Upper lobe of left lung (tissue), 4 donors: ENCODE measurements at regions not wholly inside any gene's neighbourhood (a gene's known extent, or its start where the extent isn't known, plus 50 kb on each side); places are given as distances from the start of the nearest gene placed in this dataset.

Source experiments
- EP300 ChIP-seq, 4 donors: sonication (generic); formaldehyde crosslinking; IDR thresholded peaks; one replicate each; pipeline ENCODE4 v1.5.1; 2017; ENCODE audit warnings: antibody characterized with exemption in 4 of 4, control low read depth in 2 of 4
- POLR2A ChIP-seq, 4 donors: fragments of 450-650 bp; IDR thresholded peaks; one replicate each; pipeline ENCODE4 v1.5.1; 2016 to 2017; ENCODE audit warnings: antibody characterized with exemption in 4 of 4, mild to moderate bottlenecking in 2 of 4
- POLR2AphosphoS5 ChIP-seq, 2 donors: sonication (generic); formaldehyde crosslinking; IDR thresholded peaks; one replicate each; pipeline ENCODE4 v1.5.1; 2017; ENCODE audit warnings: antibody characterized with exemption in 2 of 2
- TF ChIP-seq, protein P1 (sequence below), 6 experiments: fragments of 450-650 bp in 4 of 6; fragments of 200-600 bp in 2 of 6; sonication (generic) in 2 of 6; IDR thresholded peaks; one replicate each; pipeline ENCODE4 v1.5.1; 2016 to 2019; ENCODE audit warnings: antibody characterized with exemption in 6 of 6

DNA sequence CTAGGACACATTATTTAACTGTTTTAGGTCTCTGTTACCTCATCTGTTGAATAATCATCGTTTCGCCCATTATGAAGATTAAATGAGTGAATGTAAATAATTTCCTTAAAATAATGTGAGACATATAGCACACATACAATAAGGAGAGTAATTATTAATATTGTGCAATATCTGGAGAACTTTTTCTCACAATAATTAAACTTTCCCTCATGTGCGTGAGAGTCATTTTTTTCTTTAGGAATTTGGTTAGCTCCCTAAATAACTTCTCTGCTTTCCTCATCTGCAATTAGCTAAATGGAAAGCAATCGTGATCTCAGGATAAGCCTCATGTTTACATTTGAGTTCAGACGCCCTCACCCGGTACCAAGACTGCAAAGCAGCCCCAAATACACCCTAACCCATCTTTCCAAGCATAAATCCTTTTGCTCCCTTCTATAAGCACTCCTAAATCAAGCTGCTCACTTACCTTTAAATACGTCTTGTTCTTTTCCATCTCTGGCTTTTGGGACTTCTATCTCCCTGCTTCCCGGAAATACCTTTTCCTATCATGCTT, 78.8 kb downstream of the MZT1 start:
- TF ChIP-seq, protein P1, sequence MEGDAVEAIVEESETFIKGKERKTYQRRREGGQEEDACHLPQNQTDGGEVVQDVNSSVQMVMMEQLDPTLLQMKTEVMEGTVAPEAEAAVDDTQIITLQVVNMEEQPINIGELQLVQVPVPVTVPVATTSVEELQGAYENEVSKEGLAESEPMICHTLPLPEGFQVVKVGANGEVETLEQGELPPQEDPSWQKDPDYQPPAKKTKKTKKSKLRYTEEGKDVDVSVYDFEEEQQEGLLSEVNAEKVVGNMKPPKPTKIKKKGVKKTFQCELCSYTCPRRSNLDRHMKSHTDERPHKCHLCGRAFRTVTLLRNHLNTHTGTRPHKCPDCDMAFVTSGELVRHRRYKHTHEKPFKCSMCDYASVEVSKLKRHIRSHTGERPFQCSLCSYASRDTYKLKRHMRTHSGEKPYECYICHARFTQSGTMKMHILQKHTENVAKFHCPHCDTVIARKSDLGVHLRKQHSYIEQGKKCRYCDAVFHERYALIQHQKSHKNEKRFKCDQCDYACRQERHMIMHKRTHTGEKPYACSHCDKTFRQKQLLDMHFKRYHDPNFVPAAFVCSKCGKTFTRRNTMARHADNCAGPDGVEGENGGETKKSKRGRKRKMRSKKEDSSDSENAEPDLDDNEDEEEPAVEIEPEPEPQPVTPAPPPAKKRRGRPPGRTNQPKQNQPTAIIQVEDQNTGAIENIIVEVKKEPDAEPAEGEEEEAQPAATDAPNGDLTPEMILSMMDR (IDR thresholded peaks at IDR 0.05): no peak
- TF ChIP-seq POLR2A (IDR thresholded peaks at IDR 0.05) (no peak), POLR2AphosphoS5 (IDR thresholded peaks at IDR 0.05) (no peak), EP300 (IDR thresholded peaks at IDR 0.05) (no peak)
